ENCODE measurements at regions not wholly inside any gene's neighbourhood (a gene's known extent, or its start where the extent isn't known, plus 50 kb on each side); places are given as distances from the start of the nearest gene placed in this dataset.

DNA sequence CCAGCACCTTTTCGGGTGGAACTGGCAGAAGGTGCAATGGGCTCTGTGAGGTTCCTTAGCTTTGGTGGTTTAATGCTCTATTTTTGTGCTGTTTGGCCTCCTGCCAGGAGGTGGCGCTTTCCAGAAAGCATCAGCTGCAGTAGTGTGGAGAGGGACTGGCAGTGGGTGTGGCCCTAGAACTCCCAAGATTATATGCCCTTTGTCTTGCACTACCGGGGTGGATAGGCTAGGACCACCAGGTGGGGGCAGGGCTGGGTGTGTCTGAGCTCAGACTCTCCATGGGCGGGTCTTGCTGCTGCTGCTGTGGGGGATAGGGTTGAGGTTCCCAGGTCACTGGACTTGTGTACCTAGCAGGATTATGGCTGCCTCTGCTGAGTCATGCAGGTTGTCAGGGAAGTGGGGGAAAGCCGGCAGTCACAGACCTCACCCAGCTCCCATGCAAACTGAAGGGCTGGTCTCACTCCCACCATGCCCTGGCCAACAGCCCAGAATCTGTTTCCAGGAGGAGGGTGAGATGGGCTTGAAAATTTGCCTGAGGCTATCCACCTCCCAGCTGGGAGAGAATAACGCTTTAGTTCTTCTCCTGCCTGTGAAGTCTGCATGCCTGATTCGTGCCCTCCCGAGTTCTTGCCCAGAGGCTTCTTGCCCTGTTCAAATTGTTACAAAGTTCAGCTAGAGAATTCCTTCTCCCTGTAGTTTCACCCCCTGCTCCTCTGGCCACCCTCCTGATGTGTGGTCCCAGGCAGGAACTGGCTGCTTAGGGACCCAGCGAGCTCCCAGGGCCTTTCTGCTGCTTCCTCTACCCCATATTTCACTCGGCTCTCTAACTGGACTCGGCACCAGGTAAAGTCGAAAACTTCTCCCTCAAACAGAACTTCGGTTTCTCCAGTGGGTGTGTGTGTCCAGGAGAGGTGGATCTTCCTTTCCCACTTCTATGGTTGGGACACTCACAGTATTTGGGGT lies 76.5 kb upstream of the BTG3 start (continued):
- peak; percentile 34; the same call in 1 of the 2 replicates for TF ChIP-seq MAFF (IDR thresholded peaks at IDR 0.05; ENCODE audit: low read depth, low read length)
- TF ChIP-seq ZNF17 (CRISPR knock-in tag; IDR thresholded peaks at IDR 0.05), result no peak
- TF ChIP-seq GABPA (IDR thresholded peaks at IDR 0.05; ENCODE audit: low read depth, low read length), result no peak
- no peak for TF ChIP-seq GABPA (CRISPR knock-in tag; IDR thresholded peaks at IDR 0.05; ENCODE audit: low read depth)
- 0 out of 2 replicates have a peak, but pooled peaks have one; percentile 26 for TF ChIP-seq MAFG (CRISPR knock-in tag; IDR thresholded peaks at IDR 0.05)
- TF ChIP-seq YEATS4 (CRISPR knock-in tag; IDR thresholded peaks at IDR 0.05; ENCODE audit: borderline replicate concordance), result 0 out of 2 replicates have a peak, but pooled peaks have one; percentile 22

DNA sequence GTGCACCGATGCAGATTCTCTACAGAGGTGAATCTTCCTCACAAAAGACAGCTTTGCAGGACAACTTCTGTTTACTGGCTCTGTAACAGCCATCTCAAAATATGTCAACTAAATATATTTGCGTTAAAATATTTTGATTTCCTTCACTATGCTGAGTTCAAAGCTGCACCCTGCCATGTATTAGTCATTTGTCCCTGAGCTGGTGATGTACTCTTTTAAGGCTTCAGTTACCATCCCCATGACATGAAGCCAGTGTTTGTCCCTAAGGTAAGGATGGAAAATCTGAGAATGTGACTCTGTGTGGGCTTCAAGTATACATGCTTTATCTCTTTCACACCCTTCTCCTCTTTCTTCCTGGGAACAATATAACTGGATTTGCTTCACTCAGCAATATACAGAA lies 70.2 kb upstream of the BTG3 start:
- TF ChIP-seq MAFK (conservative IDR thresholded peaks at IDR 0.05 in 1 of 2, IDR thresholded peaks at IDR 0.05 in 1 of 2; ENCODE audit: low read length in 2 of 2), result peak; percentile 11 to 54; a peak in 2 of 4 replicates
- no peak for TF ChIP-seq HNRNPL (IDR thresholded peaks at IDR 0.05; ENCODE audit: low read depth, low read length)
- no peak for TF ChIP-seq TP53 (CRISPR knock-in tag; conservative IDR thresholded peaks at IDR 0.05)
- no peak overlapping the region for H2AFZ ChIP-seq (ENCODE audit: low read length)
- H3K27ac ChIP-seq (ENCODE audit: extremely low read length, insufficient read depth, low read length), result no peak overlapping the region
- ChIA-PET POLR2A (no interaction called here), CTCF (ENCODE audit: low intra/inter-chr PET ratio, low total read pairs) (no interaction called here)
- ATAC-seq, result no peak
- no peak for FAIRE-seq
- H3K4me1 ChIP-seq (ENCODE audit: insufficient read depth, low read length), result no peaks in the 10 kb centered on the region
- intact Hi-C loops (cut with micrococcal nuclease; ENCODE audit: unreplicated experiment) (no loop called here), in situ Hi-C loops (cut with HindIII; ENCODE audit: extremely low pct_ligation_motif_present, low pct_unique_long_range_greater_than_20kb) (no loop called here)
- H3K36me3 ChIP-seq (replicated peaks in 1 of 2; ENCODE audit: control insufficient read depth in 1 of 2, insufficient read depth in 2 of 2, low read length in 2 of 2), result no peaks in the 10 kb centered on the region
- BruUV-seq (replicated peaks), result no TSS peak
- H3K4me2 ChIP-seq (ENCODE audit: low read depth, low read length), result no peak overlapping the region
- WGBS (ENCODE audit: low lambda C conversion rate), result 18% methylated on average over 2 of the region's 2 CpGs
- no peak overlapping the region for H3K9ac ChIP-seq (ENCODE audit: insufficient read depth, low read depth, low read length)
- H3K79me2 ChIP-seq (ENCODE audit: insufficient read depth, low read length), result no peaks in the 10 kb centered on the region
- H4K20me1 ChIP-seq (ENCODE audit: insufficient read depth, low read length), result no peaks in the 10 kb centered on the region
- H3K4me3 ChIP-seq (replicated peaks in 1 of 3; ENCODE audit: insufficient read depth in 1 of 3, low read depth in 2 of 3, low read length in 3 of 3), result no peak overlapping the region
- H3K27me3 ChIP-seq (ENCODE audit: control insufficient read depth in 1 of 2, insufficient read depth in 2 of 2, low read length in 2 of 2), result peaks cover 0 to 2% of the 10 kb centered on the region in 2 experiments; a peak in 3 of 5 replicates
- DNase-seq (ENCODE audit: low spot score), result no peak
- H3K9me3 ChIP-seq (ENCODE audit: low read length), result no peaks in the 10 kb centered on the region
